Testis (tissue), 2 donors: ENCODE measurements at regions not wholly inside any gene's neighbourhood (a gene's known extent, or its start where the extent isn't known, plus 50 kb on each side); places are given as distances from the start of the nearest gene placed in this dataset.

Experiments
- DNase-seq: peaks from one replicate; pipeline ENCODE4 v3.0.0-alpha.2; 2019
- H3K27ac ChIP-seq, 2 donors: fragments of 200-600 bp; sonication (generic); one replicate each; pipeline ENCODE4 v1.5.1; 2019
- H3K27me3 ChIP-seq: fragments of 200-600 bp; sonication (generic); one replicate; pipeline ENCODE4 v1.5.1; 2019
- H3K36me3 ChIP-seq: fragments of 200-600 bp; sonication (generic); one replicate; pipeline ENCODE4 v1.5.1; 2017; ENCODE audit warnings: low read depth; ENCODE audit errors: missing control alignments
- H3K4me1 ChIP-seq: fragments of 200-600 bp; sonication (generic); one replicate; pipeline ENCODE4 v1.5.1; 2019
- H3K4me3 ChIP-seq, 2 donors: fragments of 200-600 bp; sonication (generic); one replicate each; pipeline ENCODE4 v1.5.1; 2017 to 2019
- H3K9me3 ChIP-seq: fragments of 200-600 bp; sonication (generic); one replicate; pipeline ENCODE4 v1.5.1; 2017
- CTCF ChIP-seq, 3 experiments: fragments of 450-650 bp in 2 of 3; fragments of 200-600 bp in 1 of 3; sonication (generic) in 1 of 3; IDR thresholded peaks; one replicate each; pipeline ENCODE4 v1.5.1; 2016 to 2019; ENCODE audit warnings: antibody characterized with exemption in 3 of 3, mild to moderate bottlenecking in 2 of 3, moderate library complexity in 1 of 3
- POLR2A ChIP-seq: fragments of 450-650 bp; IDR thresholded peaks from one replicate; pipeline ENCODE4 v1.6.1; 2017; ENCODE audit warnings: antibody characterized with exemption, mild to moderate bottlenecking, moderate library complexity
- WGBS, 2 donors: methylation state at CpG; one replicate each; pipeline ENCODE4 v1.1.5; 2018; 5-methylcytosine and 5-hydroxymethylcytosine counted together
- intact Hi-C: fragments of 100-400 bp; cut with DNase I; formaldehyde crosslinking; loops from one replicate; pipeline ENCODE4 v1.15.1; 2023; ENCODE audit warnings: low total_unique reads

GRCh38 chr2:5751873-5752482, 59.8 kb downstream of the SOX11 start:
- Histone ChIP-seq H3K9me3 (no peaks in the 10 kb centered on the region), H3K27me3 (no peaks in the 10 kb centered on the region), H3K36me3 (no peaks in the 10 kb centered on the region), H3K4me1 (no peaks in the 10 kb centered on the region), H3K27ac (no peak overlapping the region), H3K4me3 (no peak overlapping the region)
- TF ChIP-seq POLR2A = no peak
- TF ChIP-seq CTCF (IDR thresholded peaks at IDR 0.05) = no peak
- intact Hi-C loops = no loop called here
- no peak for DNase-seq
- 83 to 92% methylated on average over 5 of the region's 5 CpGs for WGBS, 2 donors

GRCh38 chr2:5756272-5756671, 64.1 kb downstream of the SOX11 start:
- no peaks in the 10 kb centered on the region for H3K9me3 ChIP-seq
- no peaks in the 10 kb centered on the region for H3K36me3 ChIP-seq
- WGBS, 2 donors = 46 to 51% methylated on average over 15 of the region's 15 CpGs
- H3K4me1 ChIP-seq = no peaks in the 10 kb centered on the region
- no peak for DNase-seq
- intact Hi-C loops = no loop called here
- no peak for TF ChIP-seq CTCF (IDR thresholded peaks at IDR 0.05)
- no peak for TF ChIP-seq POLR2A
- no peak overlapping the region for H3K27ac ChIP-seq
- no peak overlapping the region for H3K4me3 ChIP-seq
- no peaks in the 10 kb centered on the region for H3K27me3 ChIP-seq

DNA sequence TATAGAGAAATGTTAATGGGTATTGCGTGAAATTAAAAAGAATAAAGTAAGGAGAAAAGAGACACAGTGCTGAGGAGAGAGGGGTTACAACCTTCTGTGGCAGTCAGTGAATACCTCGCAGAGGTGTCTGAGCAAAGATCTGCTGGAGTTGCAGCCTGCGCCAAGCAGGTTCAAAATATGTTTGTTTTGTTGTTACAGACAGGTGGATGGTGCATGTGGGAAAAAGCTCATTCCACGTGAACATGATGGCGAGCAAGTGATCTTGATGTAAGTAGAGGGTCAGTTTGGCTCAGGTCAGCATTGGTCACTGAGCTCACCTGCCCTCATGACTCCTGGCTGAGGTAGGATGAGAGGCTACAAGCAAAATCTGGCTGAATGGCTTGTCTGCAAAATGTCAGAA, 66.2 kb downstream of the SOX11 start:
- no peaks in the 10 kb centered on the region for H3K36me3 ChIP-seq
- no peak overlapping the region for H3K27ac ChIP-seq
- intact Hi-C loops = no loop called here
- no peak for TF ChIP-seq CTCF (IDR thresholded peaks at IDR 0.05)
- TF ChIP-seq POLR2A = no peak
- H3K4me3 ChIP-seq = no peak overlapping the region
- H3K27me3 ChIP-seq = no peaks in the 10 kb centered on the region
- 71 to 92% methylated on average over 5 of the region's 5 CpGs for WGBS, 2 donors
- no peak for DNase-seq
- H3K4me1 ChIP-seq = no peaks in the 10 kb centered on the region
- no peaks in the 10 kb centered on the region for H3K9me3 ChIP-seq

GRCh38 chr2:5759949-5760348, 67.8 kb downstream of the SOX11 start:
- Histone ChIP-seq H3K4me3 (no peak overlapping the region), H3K27ac (no peak overlapping the region), H3K4me1 (no peaks in the 10 kb centered on the region), H3K27me3 (no peaks in the 10 kb centered on the region), H3K9me3 (no peaks in the 10 kb centered on the region), H3K36me3 (no peaks in the 10 kb centered on the region)
- 82 to 87% methylated on average over 3 of the region's 3 CpGs for whole genome bisulfite sequencing, 2 donors
- intact Hi-C loops = no loop called here
- TF ChIP-seq POLR2A = no peak
- TF ChIP-seq CTCF (IDR thresholded peaks at IDR 0.05) = no peak
- no peak for DNase-seq

DNA sequence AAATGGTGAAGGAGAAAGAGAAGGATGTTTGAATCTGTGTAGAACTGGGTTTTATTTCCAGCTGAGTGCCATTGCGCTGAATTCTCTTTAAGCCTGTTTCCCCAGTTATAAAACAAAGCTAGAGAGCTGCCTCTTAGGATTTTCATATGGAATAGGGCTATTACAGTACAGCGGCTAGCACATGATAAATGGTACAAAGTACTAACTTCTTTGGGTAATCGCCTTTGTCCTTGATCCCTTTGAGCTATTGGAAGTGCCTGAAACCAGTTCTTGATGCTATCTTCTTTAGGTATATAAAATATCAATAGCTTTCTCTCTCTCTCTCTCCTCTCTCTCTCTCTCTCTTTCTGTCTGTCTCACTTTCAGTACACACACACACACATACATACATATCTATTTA, 71.3 kb downstream of the SOX11 start:
- intact Hi-C loops = no loop called here
- Histone ChIP-seq H3K27ac (no peak overlapping the region), H3K4me1 (no peaks in the 10 kb centered on the region), H3K4me3 (no peak overlapping the region), H3K9me3 (no peaks in the 10 kb centered on the region), H3K36me3 (no peaks in the 10 kb centered on the region), H3K27me3 (no peaks in the 10 kb centered on the region)
- WGBS, 2 donors = 80% methylated on average over 3 of the region's 3 CpGs
- no peak for DNase-seq
- no peak for TF ChIP-seq CTCF (IDR thresholded peaks at IDR 0.05)
- no peak for TF ChIP-seq POLR2A
